Testis (tissue), 2 donors: ENCODE measurements at regions not wholly inside any gene's neighbourhood (a gene's known extent, or its start where the extent isn't known, plus 50 kb on each side); places are given as distances from the start of the nearest gene placed in this dataset.

ENCODE experiments used
- POLR2A ChIP-seq: fragments of 450-650 bp; IDR thresholded peaks from one replicate; pipeline ENCODE4 v1.6.1; 2017; ENCODE audit warnings: antibody characterized with exemption, mild to moderate bottlenecking, moderate library complexity
- TF ChIP-seq, protein P1 (sequence below), 3 experiments: fragments of 450-650 bp in 2 of 3; fragments of 200-600 bp in 1 of 3; sonication (generic) in 1 of 3; IDR thresholded peaks; one replicate each; pipeline ENCODE4 v1.5.1; 2016 to 2019; ENCODE audit warnings: antibody characterized with exemption in 3 of 3, mild to moderate bottlenecking in 2 of 3, moderate library complexity in 1 of 3

GRCh38 chr14:54314365-54315104, 82.3 kb upstream of the CDKN3 start:
- TF ChIP-seq, protein P1, sequence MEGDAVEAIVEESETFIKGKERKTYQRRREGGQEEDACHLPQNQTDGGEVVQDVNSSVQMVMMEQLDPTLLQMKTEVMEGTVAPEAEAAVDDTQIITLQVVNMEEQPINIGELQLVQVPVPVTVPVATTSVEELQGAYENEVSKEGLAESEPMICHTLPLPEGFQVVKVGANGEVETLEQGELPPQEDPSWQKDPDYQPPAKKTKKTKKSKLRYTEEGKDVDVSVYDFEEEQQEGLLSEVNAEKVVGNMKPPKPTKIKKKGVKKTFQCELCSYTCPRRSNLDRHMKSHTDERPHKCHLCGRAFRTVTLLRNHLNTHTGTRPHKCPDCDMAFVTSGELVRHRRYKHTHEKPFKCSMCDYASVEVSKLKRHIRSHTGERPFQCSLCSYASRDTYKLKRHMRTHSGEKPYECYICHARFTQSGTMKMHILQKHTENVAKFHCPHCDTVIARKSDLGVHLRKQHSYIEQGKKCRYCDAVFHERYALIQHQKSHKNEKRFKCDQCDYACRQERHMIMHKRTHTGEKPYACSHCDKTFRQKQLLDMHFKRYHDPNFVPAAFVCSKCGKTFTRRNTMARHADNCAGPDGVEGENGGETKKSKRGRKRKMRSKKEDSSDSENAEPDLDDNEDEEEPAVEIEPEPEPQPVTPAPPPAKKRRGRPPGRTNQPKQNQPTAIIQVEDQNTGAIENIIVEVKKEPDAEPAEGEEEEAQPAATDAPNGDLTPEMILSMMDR (IDR thresholded peaks at IDR 0.05): no peak
- TF ChIP-seq POLR2A: no peak
